Effector memory CD8-positive, alpha-beta T cell (primary cell): ENCODE measurements at regions not wholly inside any gene's neighbourhood (a gene's known extent, or its start where the extent isn't known, plus 50 kb on each side); places are given as distances from the start of the nearest gene placed in this dataset.

Source experiments
- ATAC-seq: fragments of 150-1000 bp; cut with Tn5 transposase; replicated peaks from 2 replicates; pipeline ENCODE4 v1.10.0; 2021; ENCODE audit warnings: mild to moderate bottlenecking, moderate library complexity
- DNase-seq, 3 experiments: peaks; one replicate each; pipeline ENCODE4 v3.0.0; 2021
- H3K27ac Mint-ChIP-seq, 2 donors: one replicate each; pipeline ENCODE4 v1.8.0; 2022; ENCODE audit warnings: mild to moderate bottlenecking in 2 of 2, mixed read lengths in 2 of 2, moderate library complexity in 2 of 2
- H3K27me3 Mint-ChIP-seq, 2 donors: one replicate each; pipeline ENCODE4 v1.8.0; 2022; ENCODE audit warnings: mixed read lengths in 2 of 2
- H3K36me3 Mint-ChIP-seq: one replicate; pipeline ENCODE4 v1.8.0; 2022; ENCODE audit warnings: mild to moderate bottlenecking, moderate library complexity, mixed read lengths; ENCODE audit not compliant: insufficient read depth
- H3K4me1 Mint-ChIP-seq, 2 donors: one replicate each; pipeline ENCODE4 v1.8.0; 2022; ENCODE audit warnings: low read depth in 2 of 2, mixed read lengths in 2 of 2
- H3K4me3 Mint-ChIP-seq, 2 donors: one replicate each; pipeline ENCODE4 v1.8.0; 2022; ENCODE audit warnings: mild to moderate bottlenecking in 2 of 2, mixed read lengths in 2 of 2, moderate library complexity in 2 of 2
- H3K9me3 Mint-ChIP-seq, 2 donors: one replicate each; pipeline ENCODE4 v1.8.0; 2022; ENCODE audit warnings: mixed read lengths in 2 of 2

GRCh38 chr7:25835197-25835596, 316.8 kb upstream of the NFE2L3 start:
- DNase-seq = no peak
- no peak overlapping the region for H3K27ac Mint-ChIP-seq
- peaks cover 57 to 71% of the 10 kb centered on the region in 2 donors for H3K27me3 Mint-ChIP-seq
- ATAC-seq = no peak
- no peak overlapping the region for H3K4me3 Mint-ChIP-seq
- no peaks in the 10 kb centered on the region for H3K4me1 Mint-ChIP-seq
- no peaks in the 10 kb centered on the region for H3K9me3 Mint-ChIP-seq
- H3K36me3 Mint-ChIP-seq = peaks cover 2% of the 10 kb centered on the region

- no peak overlapping the region for H3K4me3 Mint-ChIP-seq
- no peak overlapping the region for H3K27ac Mint-ChIP-seq
- no peak for ATAC-seq
- H3K27me3 Mint-ChIP-seq = peaks cover 35 to 54% of the 10 kb centered on the region in 2 donors
- H3K36me3 Mint-ChIP-seq = no peaks in the 10 kb centered on the region
- no peaks in the 10 kb centered on the region for H3K4me1 Mint-ChIP-seq
- H3K9me3 Mint-ChIP-seq = no peaks in the 10 kb centered on the region
- DNase-seq = no peak
These were observed 312.8 kb upstream of the NFE2L3 start for GRCh38 chr7:25839084-25839769.

GRCh38 chr7:25840209-25840792, 311.7 kb upstream of the NFE2L3 start:
- Mint-ChIP-seq H3K4me3 (no peak overlapping the region), H3K36me3 (no peaks in the 10 kb centered on the region), H3K4me1 (no peaks in the 10 kb centered on the region), H3K27ac (no peak overlapping the region), H3K27me3 (peaks cover 45 to 64% of the 10 kb centered on the region in 2 donors), H3K9me3 (no peaks in the 10 kb centered on the region)
- ATAC-seq (no peak), DNase-seq (no peak)

GRCh38 chr7:25841575-25841974, 310.4 kb upstream of the NFE2L3 start:
- peaks cover 46 to 73% of the 10 kb centered on the region in 2 donors for H3K27me3 Mint-ChIP-seq
- no peak for ATAC-seq

GRCh38 chr7:25842201-25842733, 309.7 kb upstream of the NFE2L3 start:
- DNase-seq (no peak), ATAC-seq (no peak)
- Mint-ChIP-seq H3K36me3 (no peaks in the 10 kb centered on the region), H3K4me1 (no peaks in the 10 kb centered on the region), H3K27me3 (peaks cover 45 to 73% of the 10 kb centered on the region in 2 donors), H3K9me3 (no peaks in the 10 kb centered on the region), H3K27ac (no peak overlapping the region), H3K4me3 (no peak overlapping the region)

More at GRCh38 chr7:25841575-25841974, 310.4 kb upstream of the NFE2L3 start:
- Mint-ChIP-seq H3K9me3 (no peaks in the 10 kb centered on the region), H3K27ac (no peak overlapping the region), H3K4me3 (no peak overlapping the region), H3K4me1 (no peaks in the 10 kb centered on the region), H3K36me3 (no peaks in the 10 kb centered on the region)
- no peak for DNase-seq

- Mint-ChIP-seq H3K4me1 (no peaks in the 10 kb centered on the region), H3K36me3 (no peaks in the 10 kb centered on the region), H3K27me3 (peaks cover 39 to 72% of the 10 kb centered on the region in 2 donors), H3K4me3 (no peak overlapping the region), H3K9me3 (no peaks in the 10 kb centered on the region), H3K27ac (no peak overlapping the region)
- no peak for DNase-seq
- ATAC-seq = no peak
These were observed 308.5 kb upstream of the NFE2L3 start for GRCh38 chr7:25843467-25843866.

- Mint-ChIP-seq H3K27ac (no peak overlapping the region), H3K27me3 (peaks cover 42 to 72% of the 10 kb centered on the region in 2 donors), H3K4me1 (no peaks in the 10 kb centered on the region), H3K9me3 (no peaks in the 10 kb centered on the region), H3K36me3 (no peaks in the 10 kb centered on the region), H3K4me3 (no peak overlapping the region)
- ATAC-seq = no peak
- no peak for DNase-seq
These were observed 307.7 kb upstream of the NFE2L3 start for GRCh38 chr7:25844102-25844870.

- ATAC-seq (no peak), DNase-seq (no peak)
- no peak overlapping the region for H3K27ac Mint-ChIP-seq
- no peaks in the 10 kb centered on the region for H3K4me1 Mint-ChIP-seq
- H3K9me3 Mint-ChIP-seq = no peaks in the 10 kb centered on the region
- no peak overlapping the region for H3K4me3 Mint-ChIP-seq
- H3K27me3 Mint-ChIP-seq = peaks cover 51 to 79% of the 10 kb centered on the region in 2 donors
- no peaks in the 10 kb centered on the region for H3K36me3 Mint-ChIP-seq
These were observed 306.5 kb upstream of the NFE2L3 start for GRCh38 chr7:25845464-25845863.

GRCh38 chr7:25846722-25847121, 305.3 kb upstream of the NFE2L3 start:
- peaks cover 1 to 2% of the 10 kb centered on the region in 2 donors for H3K4me1 Mint-ChIP-seq
- ATAC-seq (no peak), DNase-seq (no peak)
- no peak overlapping the region for H3K27ac Mint-ChIP-seq
- peaks cover 64 to 92% of the 10 kb centered on the region in 2 donors for H3K27me3 Mint-ChIP-seq
- no peak overlapping the region for H3K4me3 Mint-ChIP-seq
- peaks cover 2% of the 10 kb centered on the region for H3K36me3 Mint-ChIP-seq
- H3K9me3 Mint-ChIP-seq = no peaks in the 10 kb centered on the region

GRCh38 chr7:25847336-25848070, 304.5 kb upstream of the NFE2L3 start:
- Mint-ChIP-seq H3K36me3 (peaks cover 3% of the 10 kb centered on the region), H3K4me1 (peaks cover 2 to 5% of the 10 kb centered on the region in 2 donors), H3K27me3 (peaks cover 67 to 96% of the 10 kb centered on the region in 2 donors), H3K9me3 (no peaks in the 10 kb centered on the region), H3K27ac (no peak overlapping the region), H3K4me3 (no peak overlapping the region)
- DNase-seq = no peak
- ATAC-seq = no peak

- Mint-ChIP-seq H3K4me1 (peaks cover 2 to 5% of the 10 kb centered on the region in 2 donors), H3K9me3 (no peaks in the 10 kb centered on the region), H3K4me3 (no peak overlapping the region), H3K36me3 (peaks cover 17% of the 10 kb centered on the region), H3K27me3 (peaks cover 49 to 91% of the 10 kb centered on the region in 2 donors), H3K27ac (no peak overlapping the region)
- no peak for ATAC-seq
- no peak for DNase-seq
These were observed 302.4 kb upstream of the NFE2L3 start for GRCh38 chr7:25849500-25850184.

- DNase-seq = no peak
- Mint-ChIP-seq H3K27ac (no peak overlapping the region), H3K36me3 (peaks cover 17% of the 10 kb centered on the region), H3K4me3 (no peak overlapping the region), H3K27me3 (peaks cover 43 to 85% of the 10 kb centered on the region in 2 donors), H3K9me3 (no peaks in the 10 kb centered on the region), H3K4me1 (peaks cover 2 to 5% of the 10 kb centered on the region in 2 donors)
- no peak for ATAC-seq
These were observed 301.8 kb upstream of the NFE2L3 start for GRCh38 chr7:25850216-25850615.
